Prostate gland (tissue), 2 donors: ENCODE measurements at regions not wholly inside any gene's neighbourhood (a gene's known extent, or its start where the extent isn't known, plus 50 kb on each side); places are given as distances from the start of the nearest gene placed in this dataset.
"Not testable (repeated sequence)": the region's sequence is repeated elsewhere in the genome, so short reads cannot be mapped to it uniquely, and the experiment has no call there.

ENCODE experiments used
- DNase-seq: peaks from one replicate; pipeline ENCODE4 v3.0.0-alpha.2; 2019; ENCODE audit warnings: low spot score
- H3K27ac ChIP-seq, 2 donors: fragments of 200-600 bp; sonication (generic); 2 replicates each; pipeline ENCODE4 v1.5.1; 2017 to 2019
- H3K27me3 ChIP-seq: fragments of 200-600 bp; sonication (generic); replicated peaks from 2 replicates; pipeline ENCODE4 v1.5.1; 2019; ENCODE audit not compliant: insufficient read depth
- H3K36me3 ChIP-seq, 2 donors: fragments of 200-600 bp; sonication (generic); 1 replicate in 1 of 2; 2 replicates in 1 of 2; pipeline versions ENCODE4 v1.5.1 to v1.8.1; 2017 to 2019
- H3K4me1 ChIP-seq: fragments of 200-600 bp; sonication (generic); replicated peaks from 2 replicates; pipeline ENCODE4 v1.5.1; 2019
- H3K4me3 ChIP-seq, 2 donors: fragments of 200-600 bp; sonication (generic); 2 replicates each; pipeline ENCODE4 v1.5.1; 2017 to 2019
- H3K9me3 ChIP-seq: fragments of 200-600 bp; sonication (generic); 2 replicates; pipeline ENCODE4 v1.5.1; 2017
- CTCF ChIP-seq, 4 experiments: fragments of 200-600 bp in 2 of 4; fragments of 450-650 bp in 2 of 4; sonication (generic) in 2 of 4; IDR thresholded peaks; 1 replicate in 3 of 4; 2 replicates in 1 of 4; pipeline ENCODE4 v1.5.1; 2016 to 2019; ENCODE audit warnings: antibody characterized with exemption in 4 of 4, mild to moderate bottlenecking in 2 of 4, moderate library complexity in 2 of 4
- POLR2A ChIP-seq: fragments of 450-650 bp; IDR thresholded peaks from one replicate; pipeline ENCODE4 v1.6.1; 2016; ENCODE audit warnings: antibody characterized with exemption, mild to moderate bottlenecking
- POLR2AphosphoS5 ChIP-seq: sonication (generic); formaldehyde crosslinking; IDR thresholded peaks from one replicate; pipeline ENCODE4 v1.6.1; 2017; ENCODE audit warnings: antibody characterized with exemption
- WGBS: methylation state at CpG from one replicate; pipeline ENCODE4 v1.1.5; 2018; 5-methylcytosine and 5-hydroxymethylcytosine counted together
- intact Hi-C: fragments of 100-400 bp; cut with DNase I; formaldehyde crosslinking; loops from one replicate; pipeline ENCODE4 v1.14.2; 2022

GRCh38 chr2:130265570-130266247, 67.5 kb upstream of the TUBA3E start:
- not testable (repeated sequence) for DNase-seq

GRCh38 chr2:130264901-130265320, 66.7 kb upstream of the TUBA3E start:
- 95% methylated on average over 9 of the region's 9 CpGs for WGBS

More at GRCh38 chr2:130265570-130266247, 67.5 kb upstream of the TUBA3E start:
- H3K27me3 ChIP-seq, H3K36me3 ChIP-seq, H3K4me1 ChIP-seq, H3K4me3 ChIP-seq, H3K9me3 ChIP-seq, intact Hi-C loops, H3K27ac ChIP-seq: not testable (repeated sequence)
- 89% methylated on average over 8 of the region's 12 CpGs for WGBS

GRCh38 chr2:130264501-130264900, 66.3 kb upstream of the TUBA3E start:
- H3K4me3 ChIP-seq = no peak overlapping the region
- 93% methylated on average over 5 of the region's 5 CpGs for WGBS
- no peak for DNase-seq
- no peak for TF ChIP-seq CTCF (IDR thresholded peaks at IDR 0.05)
- no peak for TF ChIP-seq POLR2AphosphoS5
- TF ChIP-seq POLR2A = no peak
- intact Hi-C loops = no loop called here
- no peaks in the 10 kb centered on the region for H3K9me3 ChIP-seq
- H3K4me1 ChIP-seq = no peaks in the 10 kb centered on the region
- no peaks in the 10 kb centered on the region for H3K36me3 ChIP-seq
- H3K27me3 ChIP-seq = no peaks in the 10 kb centered on the region
- H3K27ac ChIP-seq = no peak overlapping the region

More at GRCh38 chr2:130264901-130265320, 66.7 kb upstream of the TUBA3E start:
- H3K36me3 ChIP-seq, DNase-seq, H3K27me3 ChIP-seq, H3K4me1 ChIP-seq, H3K27ac ChIP-seq, H3K9me3 ChIP-seq, intact Hi-C loops, H3K4me3 ChIP-seq: not testable (repeated sequence)

- TF ChIP-seq POLR2A (no peak), CTCF (IDR thresholded peaks at IDR 0.05) (no peak), POLR2AphosphoS5 (no peak)
- Histone ChIP-seq H3K4me1 (no peaks in the 10 kb centered on the region), H3K36me3 (no peaks in the 10 kb centered on the region), H3K27ac (no peak overlapping the region), H3K4me3 (no peak overlapping the region), H3K27me3 (no peaks in the 10 kb centered on the region), H3K9me3 (no peaks in the 10 kb centered on the region)
- no peak for DNase-seq
- WGBS = 91% methylated on average over 7 of the region's 7 CpGs
- intact Hi-C loops = no loop called here
These were observed 65.8 kb upstream of the TUBA3E start for GRCh38 chr2:130264046-130264445.

- H3K4me1 ChIP-seq = no peaks in the 10 kb centered on the region
- no peaks in the 10 kb centered on the region for H3K27me3 ChIP-seq
- no peaks in the 10 kb centered on the region for H3K9me3 ChIP-seq
- intact Hi-C loops = no loop called here
- H3K4me3 ChIP-seq = no peak overlapping the region
- TF ChIP-seq POLR2A = no peak
- no peak for TF ChIP-seq POLR2AphosphoS5
- no peak for TF ChIP-seq CTCF (IDR thresholded peaks at IDR 0.05)
- no peak for DNase-seq
- no peaks in the 10 kb centered on the region for H3K36me3 ChIP-seq
- no peak overlapping the region for H3K27ac ChIP-seq
- 90% methylated on average over 7 of the region's 7 CpGs for WGBS
These were observed 65.4 kb upstream of the TUBA3E start for GRCh38 chr2:130263606-130264005.

GRCh38 chr2:130261970-130262760, 63.9 kb upstream of the TUBA3E start:
- TF ChIP-seq POLR2A (no peak), POLR2AphosphoS5 (no peak), CTCF (IDR thresholded peaks at IDR 0.05) (no peak)
- intact Hi-C loops = no loop called here
- 67% methylated on average over 11 of the region's 11 CpGs for WGBS
- Histone ChIP-seq H3K4me1 (no peaks in the 10 kb centered on the region), H3K9me3 (no peaks in the 10 kb centered on the region), H3K4me3 (no peak overlapping the region), H3K27ac (no peak overlapping the region), H3K27me3 (no peaks in the 10 kb centered on the region), H3K36me3 (no peaks in the 10 kb centered on the region)
- no peak for DNase-seq
